Left ventricle myocardium inferior (tissue), 1 donor: ENCODE measurements at regions not wholly inside any gene's neighbourhood (a gene's known extent, or its start where the extent isn't known, plus 50 kb on each side); places are given as distances from the start of the nearest gene placed in this dataset.

Experiments
- DNase-seq: peaks from one replicate; pipeline ENCODE4 v3.0.0-alpha.2; 2020
- H3K27ac ChIP-seq: fragments of 200-600 bp; replicated peaks from 2 replicates; pipeline ENCODE4 v1.8.0; 2021
- H3K27me3 ChIP-seq: fragments of 200-600 bp; 2 replicates; pipeline ENCODE4 v1.8.0; 2021; ENCODE audit warnings: low read depth
- H3K36me3 ChIP-seq: fragments of 200-600 bp; 2 replicates; pipeline ENCODE4 v1.8.0; 2021
- H3K4me1 ChIP-seq: fragments of 200-600 bp; 2 replicates; pipeline ENCODE4 v1.8.0; 2021
- H3K4me3 ChIP-seq: fragments of 200-600 bp; 2 replicates; pipeline ENCODE4 v1.8.0; 2021; ENCODE audit warnings: mild to moderate bottlenecking, moderate library complexity
- H3K9me3 ChIP-seq: fragments of 200-600 bp; replicated peaks from 2 replicates; pipeline ENCODE4 v1.8.0; 2021
- intact Hi-C: fragments of 100-400 bp; cut with micrococcal nuclease; formaldehyde crosslinking; loops from one replicate; pipeline ENCODE4 v1.11.0; 2022
- TF ChIP-seq, protein P1 (sequence below): fragments of 200-600 bp; IDR thresholded peaks from 2 replicates; pipeline ENCODE4 v1.8.0; 2021; ENCODE audit warnings: antibody characterized with exemption, mild to moderate bottlenecking, borderline replicate concordance
- donor health status: DM: no; HTN: yes; CAD: no; lungs with severe emphysema.

GRCh38 chr13:34464011-34464410 is 478.1 kb upstream of the NBEA start:
- H3K27ac ChIP-seq, result no peak overlapping the region
- H3K4me3 ChIP-seq, result no peak overlapping the region
- H3K27me3 ChIP-seq, result no peaks in the 10 kb centered on the region
- TF ChIP-seq, protein P1, sequence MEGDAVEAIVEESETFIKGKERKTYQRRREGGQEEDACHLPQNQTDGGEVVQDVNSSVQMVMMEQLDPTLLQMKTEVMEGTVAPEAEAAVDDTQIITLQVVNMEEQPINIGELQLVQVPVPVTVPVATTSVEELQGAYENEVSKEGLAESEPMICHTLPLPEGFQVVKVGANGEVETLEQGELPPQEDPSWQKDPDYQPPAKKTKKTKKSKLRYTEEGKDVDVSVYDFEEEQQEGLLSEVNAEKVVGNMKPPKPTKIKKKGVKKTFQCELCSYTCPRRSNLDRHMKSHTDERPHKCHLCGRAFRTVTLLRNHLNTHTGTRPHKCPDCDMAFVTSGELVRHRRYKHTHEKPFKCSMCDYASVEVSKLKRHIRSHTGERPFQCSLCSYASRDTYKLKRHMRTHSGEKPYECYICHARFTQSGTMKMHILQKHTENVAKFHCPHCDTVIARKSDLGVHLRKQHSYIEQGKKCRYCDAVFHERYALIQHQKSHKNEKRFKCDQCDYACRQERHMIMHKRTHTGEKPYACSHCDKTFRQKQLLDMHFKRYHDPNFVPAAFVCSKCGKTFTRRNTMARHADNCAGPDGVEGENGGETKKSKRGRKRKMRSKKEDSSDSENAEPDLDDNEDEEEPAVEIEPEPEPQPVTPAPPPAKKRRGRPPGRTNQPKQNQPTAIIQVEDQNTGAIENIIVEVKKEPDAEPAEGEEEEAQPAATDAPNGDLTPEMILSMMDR, result no peak
- no peaks in the 10 kb centered on the region for H3K36me3 ChIP-seq
- no peak for DNase-seq
- no peaks in the 10 kb centered on the region for H3K9me3 ChIP-seq
- intact Hi-C loops, result no loop called here
- peaks cover 16% of the 10 kb centered on the region for H3K4me1 ChIP-seq

DNA sequence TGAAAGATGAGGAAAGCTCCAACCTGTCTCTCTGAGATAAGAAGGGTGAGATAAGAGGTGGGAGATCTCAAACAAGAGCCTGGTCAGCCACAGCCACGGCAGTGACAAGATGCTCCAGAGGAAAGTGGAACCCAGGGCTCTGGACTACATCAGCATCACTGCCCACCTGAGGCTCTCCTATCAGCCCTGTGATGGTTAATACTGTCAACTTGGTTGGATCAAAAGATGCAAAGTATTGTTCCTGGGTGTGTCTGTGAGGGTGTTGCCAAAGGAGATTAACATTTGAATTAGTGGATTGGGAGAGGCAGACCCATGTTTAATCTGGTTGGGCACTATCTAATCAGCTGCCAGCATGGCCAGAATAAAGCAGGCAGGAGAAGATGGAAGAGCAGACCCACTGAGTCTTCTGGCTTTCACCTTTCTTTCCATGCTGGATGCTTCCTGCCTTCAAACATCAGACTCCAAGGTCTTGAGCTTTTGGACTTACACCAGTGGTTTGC is 476.6 kb upstream of the NBEA start:
- Histone ChIP-seq H3K27ac (no peak overlapping the region), H3K36me3 (no peaks in the 10 kb centered on the region)

DNA sequence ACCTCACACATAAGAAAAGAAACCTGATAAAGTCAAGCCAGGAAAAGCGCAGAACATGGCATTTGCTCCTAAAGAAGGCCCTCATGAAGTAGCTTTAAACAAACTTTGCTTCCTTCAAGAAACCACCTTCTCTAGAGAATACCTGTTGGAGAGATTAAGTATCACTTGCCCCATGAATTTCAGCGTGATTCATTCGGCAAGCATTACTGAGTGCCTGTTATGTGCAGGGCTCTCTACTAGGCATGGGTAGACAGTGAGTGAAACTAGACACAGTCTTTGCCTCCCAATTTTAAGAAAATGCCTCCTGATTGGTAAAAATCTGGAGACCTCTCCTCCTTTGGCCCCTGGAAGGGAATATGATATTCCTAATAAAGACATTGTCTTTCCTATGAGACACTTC is 475.8 kb upstream of the NBEA start:
- Histone ChIP-seq H3K9me3 (no peaks in the 10 kb centered on the region), H3K36me3 (no peaks in the 10 kb centered on the region), H3K4me1 (peaks cover 11% of the 10 kb centered on the region), H3K4me3 (no peak overlapping the region), H3K27ac (no peak overlapping the region), H3K27me3 (no peaks in the 10 kb centered on the region)
- TF ChIP-seq, protein P1, result no peak
- intact Hi-C loops, result no loop called here
- DNase-seq, result no peak

More for the DNA sequence above, 476.6 kb upstream of the NBEA start:
- no peaks in the 10 kb centered on the region for H3K27me3 ChIP-seq
- peaks cover 11% of the 10 kb centered on the region for H3K4me1 ChIP-seq
- no peak for DNase-seq
- H3K4me3 ChIP-seq, result no peak overlapping the region
- intact Hi-C loops, result no loop called here
- H3K9me3 ChIP-seq, result no peaks in the 10 kb centered on the region
- TF ChIP-seq, protein P1, result no peak

DNA sequence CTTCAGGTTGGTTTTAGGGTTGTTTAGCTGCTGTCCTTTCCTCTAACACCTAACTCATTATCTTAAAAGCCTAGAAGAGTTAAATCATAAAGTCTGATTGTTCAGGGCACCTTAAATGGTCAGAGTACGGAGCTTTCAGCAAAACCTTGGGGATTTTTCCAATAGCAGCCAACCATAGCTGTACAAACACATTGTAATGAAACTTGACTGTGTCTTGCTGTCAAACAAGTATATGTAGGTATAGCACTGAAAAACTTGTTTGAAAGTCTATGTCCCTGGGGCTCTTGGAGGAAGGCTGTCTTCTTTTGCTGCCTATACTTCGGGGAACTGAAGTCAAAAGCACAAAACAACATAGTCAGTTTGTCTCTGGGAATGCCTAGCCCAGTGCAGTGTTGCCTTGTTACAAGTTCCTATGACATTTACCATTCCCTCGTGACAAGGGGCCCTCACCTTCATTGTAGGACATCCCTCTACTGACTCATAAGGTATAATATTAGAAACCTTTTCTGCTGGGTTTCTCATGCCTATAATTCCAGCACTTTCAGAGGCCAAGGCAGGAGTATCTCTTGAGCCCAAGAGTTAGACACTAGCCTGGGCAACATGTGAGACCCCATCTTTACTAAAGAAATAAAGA is 474.5 kb upstream of the NBEA start:
- DNase-seq, result no peak
- intact Hi-C loops, result no loop called here

GRCh38 chr13:34469196-34469986 is 472.7 kb upstream of the NBEA start:
- Histone ChIP-seq H3K27ac (no peak overlapping the region), H3K4me3 (no peak overlapping the region), H3K9me3 (no peaks in the 10 kb centered on the region), H3K27me3 (no peaks in the 10 kb centered on the region), H3K4me1 (peaks cover 11% of the 10 kb centered on the region), H3K36me3 (no peaks in the 10 kb centered on the region)
- intact Hi-C loops, result no loop called here
- TF ChIP-seq, protein P1, result no peak
- DNase-seq, result no peak

More for the DNA sequence above, 474.5 kb upstream of the NBEA start:
- Histone ChIP-seq H3K4me1 (peaks cover 11% of the 10 kb centered on the region), H3K36me3 (no peaks in the 10 kb centered on the region), H3K27ac (no peak overlapping the region), H3K27me3 (no peaks in the 10 kb centered on the region), H3K9me3 (no peaks in the 10 kb centered on the region), H3K4me3 (no peak overlapping the region)
- TF ChIP-seq, protein P1, result no peak
